A549 (cell line): ENCODE measurements at regions not wholly inside any gene's neighbourhood (a gene's known extent, or its start where the extent isn't known, plus 50 kb on each side); places are given as distances from the start of the nearest gene placed in this dataset.

Experiments used
- CEBPB ChIP-seq, 2 experiments: fragments of >200 bp in 1 of 2; sonication (Bioruptor Twin) in 1 of 2; formaldehyde crosslinking in 1 of 2; IDR thresholded peaks; 2 replicates each; pipeline ENCODE4 v1.6.1; 2012 to 2016
- CHD2 ChIP-seq: fragments of 150-350 bp; IDR thresholded peaks from 2 replicates; pipeline ENCODE4 v1.6.1; 2014; ENCODE audit warnings: low read length; ENCODE audit not compliant: partially characterized antibody
- CTCF ChIP-seq: fragments of >200 bp; sonication (Bioruptor Twin); formaldehyde crosslinking; IDR thresholded peaks from 3 replicates; pipeline ENCODE4 v1.5.1; 2016
- MAX ChIP-seq: IDR thresholded peaks from 2 replicates; pipeline ENCODE4 v1.6.1; 2012
- ZSCAN20 ChIP-seq: fragments of 250-450 bp; sonication (Bioruptor Pico); IDR thresholded peaks from 2 replicates; pipeline ENCODE4 v1.8.0; 2022; ENCODE audit warnings: mild to moderate bottlenecking, moderate library complexity

GRCh38 chr14:71593966-71594365 is 338.3 kb upstream of the RGS6 start:
- TF ChIP-seq CEBPB (IDR thresholded peaks at IDR 0.05): no peak
- TF ChIP-seq CTCF: no peak
- no peak for TF ChIP-seq ZSCAN20
- TF ChIP-seq MAX: no peak
- TF ChIP-seq CHD2: no peak
